GM21529 (cell line): ENCODE measurements at regions not wholly inside any gene's neighbourhood (a gene's known extent, or its start where the extent isn't known, plus 50 kb on each side); places are given as distances from the start of the nearest gene placed in this dataset.

Source experiments
- ATAC-seq: cut with Tn5 transposase; IDR thresholded peaks from one replicate; pipeline ENCODE4 v1.9.1; 2021; ENCODE audit not compliant: unreplicated experiment

- ATAC-seq: no peak
Observed at GRCh38 chr9:19940811-19941535, 152.1 kb upstream of the SLC24A2 start.

- ATAC-seq: no peak
Observed at GRCh38 chr9:19939734-19940278, 151.0 kb upstream of the SLC24A2 start.

GRCh38 chr9:19938990-19939733 lies 150.3 kb upstream of the SLC24A2 start:
- no peak for ATAC-seq

- no peak for ATAC-seq
Observed at GRCh38 chr9:19937121-19937520, 148.3 kb upstream of the SLC24A2 start.

GRCh38 chr9:19936598-19936997 lies 147.8 kb upstream of the SLC24A2 start:
- ATAC-seq: no peak

- no peak for ATAC-seq
Observed at GRCh38 chr9:19935422-19935821, 146.6 kb upstream of the SLC24A2 start.

- ATAC-seq: no peak
Observed at GRCh38 chr9:19934301-19934871, 145.5 kb upstream of the SLC24A2 start.

GRCh38 chr9:19931098-19931890 lies 142.5 kb upstream of the SLC24A2 start:
- no peak for ATAC-seq

- no peak for ATAC-seq
Observed at GRCh38 chr9:19927560-19927959, 138.7 kb upstream of the SLC24A2 start.

- no peak for ATAC-seq
Observed at GRCh38 chr9:19926774-19927173, 137.9 kb upstream of the SLC24A2 start.

GRCh38 chr9:19925674-19926503 lies 137.1 kb upstream of the SLC24A2 start:
- peak; percentile 99 for ATAC-seq

- ATAC-seq: no peak
Observed at GRCh38 chr9:19924080-19924479, 135.2 kb upstream of the SLC24A2 start.

GRCh38 chr9:19922476-19923118 lies 133.8 kb upstream of the SLC24A2 start:
- ATAC-seq: no peak

- ATAC-seq: no peak
Observed at GRCh38 chr9:19920401-19920800, 131.6 kb upstream of the SLC24A2 start.

GRCh38 chr9:19918630-19919029 lies 129.8 kb upstream of the SLC24A2 start:
- ATAC-seq: no peak

- no peak for ATAC-seq
Observed at GRCh38 chr9:19914044-19914443, 125.2 kb upstream of the SLC24A2 start.

GRCh38 chr9:19913151-19913550 lies 124.3 kb upstream of the SLC24A2 start:
- ATAC-seq: no peak

- ATAC-seq: no peak
Observed at GRCh38 chr9:19903076-19903475, 114.2 kb upstream of the SLC24A2 start.

GRCh38 chr9:19901586-19901985 lies 112.7 kb upstream of the SLC24A2 start:
- no peak for ATAC-seq

- no peak for ATAC-seq
Observed at GRCh38 chr9:19896161-19896560, 107.3 kb upstream of the SLC24A2 start.
